ENCODE measurements at regions not wholly inside any gene's neighbourhood (a gene's known extent, or its start where the extent isn't known, plus 50 kb on each side); places are given as distances from the start of the nearest gene placed in this dataset.

DNA sequence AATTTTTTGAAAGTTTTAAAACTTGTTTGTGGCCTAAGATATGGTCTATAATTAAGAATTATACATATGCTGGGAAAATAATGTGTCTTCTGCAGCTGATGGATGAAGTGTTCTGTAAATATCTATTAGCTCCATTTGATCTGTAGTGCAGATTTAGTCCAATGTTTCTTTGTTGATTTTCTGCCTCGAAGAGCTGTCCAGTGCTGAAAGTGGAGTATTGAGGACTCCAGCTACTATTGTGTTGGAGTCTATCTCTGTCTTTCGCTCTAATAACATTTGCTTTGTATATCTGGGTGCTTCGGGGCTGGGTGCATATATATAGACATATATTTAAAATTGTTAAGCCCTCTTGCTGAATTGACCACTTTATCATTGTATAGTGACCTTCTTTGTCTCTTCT lies 2127.3 kb downstream of the PCDH7 start:
- TF ChIP-seq, protein P1, sequence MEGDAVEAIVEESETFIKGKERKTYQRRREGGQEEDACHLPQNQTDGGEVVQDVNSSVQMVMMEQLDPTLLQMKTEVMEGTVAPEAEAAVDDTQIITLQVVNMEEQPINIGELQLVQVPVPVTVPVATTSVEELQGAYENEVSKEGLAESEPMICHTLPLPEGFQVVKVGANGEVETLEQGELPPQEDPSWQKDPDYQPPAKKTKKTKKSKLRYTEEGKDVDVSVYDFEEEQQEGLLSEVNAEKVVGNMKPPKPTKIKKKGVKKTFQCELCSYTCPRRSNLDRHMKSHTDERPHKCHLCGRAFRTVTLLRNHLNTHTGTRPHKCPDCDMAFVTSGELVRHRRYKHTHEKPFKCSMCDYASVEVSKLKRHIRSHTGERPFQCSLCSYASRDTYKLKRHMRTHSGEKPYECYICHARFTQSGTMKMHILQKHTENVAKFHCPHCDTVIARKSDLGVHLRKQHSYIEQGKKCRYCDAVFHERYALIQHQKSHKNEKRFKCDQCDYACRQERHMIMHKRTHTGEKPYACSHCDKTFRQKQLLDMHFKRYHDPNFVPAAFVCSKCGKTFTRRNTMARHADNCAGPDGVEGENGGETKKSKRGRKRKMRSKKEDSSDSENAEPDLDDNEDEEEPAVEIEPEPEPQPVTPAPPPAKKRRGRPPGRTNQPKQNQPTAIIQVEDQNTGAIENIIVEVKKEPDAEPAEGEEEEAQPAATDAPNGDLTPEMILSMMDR (IDR thresholded peaks at IDR 0.05), result no peak
- no peak for TF ChIP-seq POLR2A (IDR thresholded peaks at IDR 0.05)
